Stimulated activated CD4-positive, alpha-beta T cell treated with anti-CD3 and anti-CD28 coated beads, Interleukin-2, amount 100 ng/mL, for 24 hours (primary cell): ENCODE measurements at regions not wholly inside any gene's neighbourhood (a gene's known extent, or its start where the extent isn't known, plus 50 kb on each side); places are given as distances from the start of the nearest gene placed in this dataset.

Source experiments
- DNase-seq, 2 donors: peaks; one replicate each; pipeline ENCODE4 v3.0.0-alpha.2; 2020

GRCh38 chr14:51518280-51518679 is 133.4 kb upstream of the FRMD6 start:
- DNase-seq: no peak

DNA sequence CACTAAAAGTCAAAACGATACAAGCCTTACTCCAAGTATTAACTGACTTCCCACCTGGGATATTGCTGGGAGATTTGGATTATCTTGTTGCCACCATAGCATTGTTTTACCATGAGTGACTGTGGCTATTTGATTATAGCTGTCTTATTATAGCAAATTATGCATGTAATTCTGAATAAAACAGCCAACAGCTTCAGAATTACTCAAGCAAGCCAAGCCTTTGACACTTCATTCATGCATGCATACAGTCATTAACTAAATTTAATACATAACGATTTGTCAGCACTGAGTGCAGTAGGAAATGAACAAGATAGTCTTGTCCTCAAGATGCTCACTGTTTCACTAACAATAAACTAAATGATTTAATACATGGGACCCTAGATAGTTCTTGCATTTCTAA is 133.0 kb upstream of the FRMD6 start:
- no peak for DNase-seq

GRCh38 chr14:51520087-51520486 is 131.6 kb upstream of the FRMD6 start:
- DNase-seq: no peak

GRCh38 chr14:51521764-51522163 is 129.9 kb upstream of the FRMD6 start:
- DNase-seq: no peak

- no peak for DNase-seq
These were observed 128.5 kb upstream of the FRMD6 start for GRCh38 chr14:51523243-51523642.

- no peak for DNase-seq
These were observed 126.0 kb upstream of the FRMD6 start for GRCh38 chr14:51525739-51526138.

- DNase-seq: no peak
These were observed 124.6 kb upstream of the FRMD6 start for GRCh38 chr14:51527073-51527472.

DNA sequence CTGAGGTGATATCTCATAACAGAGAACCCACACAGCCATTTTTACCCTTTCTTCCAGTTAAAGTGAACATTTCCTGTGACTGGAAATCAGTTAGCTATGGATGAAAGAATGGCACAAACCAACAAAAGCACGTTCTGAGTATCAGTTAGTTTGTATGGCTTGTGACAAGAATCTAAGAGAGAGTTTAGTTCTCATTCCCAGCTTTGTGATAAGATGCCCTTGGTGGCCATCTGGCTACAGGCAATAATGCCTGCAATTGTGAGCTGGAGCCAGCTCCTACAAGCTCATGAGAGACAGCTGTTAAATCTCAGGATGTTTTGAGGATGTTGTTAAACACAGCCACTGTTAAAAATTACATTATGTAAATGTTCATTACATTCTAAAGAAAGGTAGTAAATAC is 122.0 kb upstream of the FRMD6 start:
- DNase-seq: no peak

DNA sequence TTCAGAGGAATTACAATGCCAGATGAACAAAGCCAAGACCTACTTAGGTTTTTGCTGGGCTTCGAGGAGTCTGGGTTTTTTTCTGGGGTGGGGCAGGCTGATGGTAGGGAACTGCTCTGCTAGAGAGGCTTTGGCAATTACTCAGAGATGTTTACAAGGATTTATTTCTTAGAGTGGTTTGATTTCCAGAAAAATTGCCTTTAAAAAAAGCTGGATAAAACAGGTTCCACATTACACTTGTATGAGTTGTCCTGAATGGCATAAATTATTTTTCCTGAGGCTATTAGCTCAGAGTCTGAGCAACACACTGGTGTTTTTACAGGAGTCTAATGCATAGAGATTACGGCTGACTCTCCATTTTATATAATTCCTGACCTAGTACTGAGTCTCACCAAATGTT is 118.5 kb upstream of the FRMD6 start:
- no peak for DNase-seq

- DNase-seq: no peak
These were observed 117.7 kb upstream of the FRMD6 start for GRCh38 chr14:51533872-51534553.

DNA sequence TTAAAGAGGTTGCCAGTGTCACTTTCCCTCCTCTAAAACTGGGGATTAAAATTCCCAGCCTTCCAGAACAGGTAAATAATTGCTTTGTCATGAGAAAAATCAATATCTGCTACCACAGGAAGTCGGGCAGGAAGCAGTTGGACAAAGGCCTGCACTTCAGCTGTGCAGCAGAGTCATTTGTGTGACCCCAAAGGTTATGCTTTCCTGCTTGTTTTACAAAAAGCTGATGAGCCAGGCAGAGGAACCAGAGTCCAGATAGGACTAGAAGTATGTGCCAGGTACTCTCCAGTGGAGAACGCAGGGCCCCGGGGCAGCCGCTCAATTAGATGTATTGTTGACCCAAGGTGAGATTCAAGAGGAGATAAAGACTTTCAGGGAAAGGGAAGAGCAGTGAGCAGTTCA is 117.1 kb upstream of the FRMD6 start:
- no peak for DNase-seq

- no peak for DNase-seq
These were observed 116.2 kb upstream of the FRMD6 start for GRCh38 chr14:51535443-51536044.

GRCh38 chr14:51538973-51539372 is 112.7 kb upstream of the FRMD6 start:
- DNase-seq: no peak

DNA sequence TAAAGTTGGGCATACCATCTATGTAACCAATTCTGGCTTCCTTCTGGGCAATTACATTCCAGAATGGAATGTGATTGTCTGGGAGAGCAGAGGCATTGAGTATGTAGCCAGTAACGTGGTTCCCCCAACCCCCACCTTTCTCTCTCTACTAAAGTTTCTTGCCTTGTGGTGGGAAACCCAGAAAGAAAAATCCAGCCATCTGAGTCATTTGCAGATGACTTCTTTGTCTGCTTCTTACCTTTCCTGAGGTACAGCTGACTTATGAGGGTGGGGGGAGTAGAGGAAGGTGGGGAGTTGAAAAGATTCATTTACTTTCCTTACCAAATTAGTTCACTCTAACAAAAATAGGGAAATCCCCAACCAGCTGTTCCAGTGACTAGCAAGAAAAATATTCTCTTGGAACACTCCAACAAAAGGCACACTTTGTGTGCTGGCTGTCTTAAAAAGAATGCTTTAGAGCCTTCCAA is 112.1 kb upstream of the FRMD6 start:
- no peak for DNase-seq

DNA sequence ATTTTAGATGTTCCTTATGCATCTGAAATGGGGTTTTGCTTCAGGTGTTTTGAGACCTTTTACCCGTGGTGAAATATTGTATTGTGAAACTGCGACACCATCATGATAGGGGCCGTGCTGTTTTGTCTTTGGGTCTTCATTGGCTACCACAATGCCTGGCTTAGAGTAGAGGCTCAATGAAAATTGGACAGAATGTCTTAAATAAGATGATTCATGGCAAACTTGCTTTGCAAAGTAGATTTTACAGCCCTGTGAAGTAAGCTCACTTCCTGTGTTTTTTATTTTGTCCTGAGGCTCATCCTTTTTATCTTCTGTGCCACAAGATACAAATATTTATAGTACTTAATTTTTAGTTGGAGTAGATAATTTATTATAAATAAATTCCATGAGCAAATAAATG is 111.3 kb upstream of the FRMD6 start:
- no peak for DNase-seq

DNA sequence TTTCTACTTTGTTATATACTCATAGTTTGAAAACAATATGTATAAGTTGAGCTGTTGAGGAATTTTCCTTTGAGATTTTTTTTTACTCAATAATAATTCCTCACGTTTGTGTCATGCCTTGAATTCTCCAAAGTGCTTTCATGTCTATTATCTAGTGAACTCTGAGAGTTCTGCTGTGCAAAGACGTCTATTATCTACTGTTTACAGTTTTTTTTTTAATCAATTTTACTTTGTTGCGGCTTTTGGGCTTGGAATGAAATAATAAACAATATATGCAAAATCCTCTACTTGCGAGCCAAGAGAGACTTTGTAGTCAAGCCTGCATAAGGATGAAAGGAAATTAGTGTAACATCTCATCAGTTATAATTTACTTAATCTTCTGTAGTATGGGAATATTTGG is 107.2 kb upstream of the FRMD6 start:
- DNase-seq: no peak

- no peak for DNase-seq
These were observed 106.8 kb upstream of the FRMD6 start for GRCh38 chr14:51544901-51545300.

DNA sequence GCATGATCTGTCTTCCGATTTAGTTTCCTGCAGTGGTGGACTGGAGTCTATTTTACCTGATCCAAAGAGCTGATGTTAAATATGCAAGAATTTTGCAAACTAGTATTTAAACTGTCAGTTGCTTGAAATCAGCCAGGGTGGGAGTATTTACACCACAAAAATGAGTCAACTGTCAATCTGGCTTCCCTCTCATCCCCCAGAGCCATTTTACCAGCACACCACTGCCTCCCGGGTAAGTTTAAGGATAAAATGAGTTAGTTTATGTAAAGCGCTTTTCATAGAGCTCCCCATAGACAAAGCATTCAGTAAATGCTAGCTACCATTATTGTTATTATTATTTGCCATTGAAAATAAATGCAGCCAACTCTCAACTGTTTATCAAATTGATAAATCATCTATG is 106.3 kb upstream of the FRMD6 start:
- no peak for DNase-seq

DNA sequence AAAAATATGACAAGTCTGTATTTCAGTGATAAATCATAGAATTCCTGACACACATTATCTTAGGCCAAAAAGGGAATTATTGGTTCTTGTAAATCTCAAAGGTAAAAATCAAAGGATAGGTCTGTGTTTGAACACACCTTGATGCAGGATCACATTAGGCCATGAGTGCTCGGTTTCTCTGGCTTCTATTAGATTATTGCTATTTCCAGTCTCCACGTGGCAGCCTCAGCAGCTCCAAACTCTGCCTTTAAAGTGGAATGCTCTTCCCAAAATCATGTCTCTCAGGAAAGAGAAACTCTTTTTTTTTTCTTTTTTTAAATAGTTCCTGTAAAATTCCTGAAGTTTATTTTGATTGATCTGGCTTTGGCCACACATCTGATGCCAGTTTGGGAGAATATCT is 105.6 kb upstream of the FRMD6 start:
- DNase-seq: no peak

DNA sequence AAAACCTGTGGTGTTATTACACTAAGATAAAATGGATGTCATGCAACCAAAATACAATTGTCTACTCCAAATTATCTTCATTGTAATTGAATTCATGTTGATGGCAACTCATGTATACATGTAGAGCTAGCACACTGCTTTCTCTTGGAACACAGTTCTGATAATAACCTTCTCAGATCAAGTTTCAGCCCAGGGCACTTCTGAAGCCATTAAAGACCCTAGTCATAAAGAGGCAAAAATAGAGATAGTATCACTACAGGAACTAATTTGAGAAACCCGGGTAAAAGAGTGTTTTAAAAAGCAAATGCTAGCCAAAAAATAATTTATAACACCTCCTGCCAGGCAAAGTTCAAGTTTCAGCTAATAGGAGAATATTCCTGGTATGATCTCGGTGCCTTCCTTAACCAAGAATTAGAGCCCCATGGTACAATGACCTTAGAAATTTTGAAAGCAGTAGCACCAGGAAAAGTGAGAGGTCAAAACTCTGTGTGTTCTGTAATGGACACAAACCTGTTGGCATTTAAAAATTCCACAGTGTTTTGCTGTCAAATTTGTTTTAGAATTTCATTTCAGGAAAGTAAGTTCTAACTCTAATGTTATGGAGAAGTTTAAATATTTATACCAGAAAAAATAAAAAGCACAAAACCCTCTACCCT is 105.0 kb upstream of the FRMD6 start:
- DNase-seq: no peak

- no peak for DNase-seq
These were observed 104.5 kb upstream of the FRMD6 start for GRCh38 chr14:51547260-51547659.

DNA sequence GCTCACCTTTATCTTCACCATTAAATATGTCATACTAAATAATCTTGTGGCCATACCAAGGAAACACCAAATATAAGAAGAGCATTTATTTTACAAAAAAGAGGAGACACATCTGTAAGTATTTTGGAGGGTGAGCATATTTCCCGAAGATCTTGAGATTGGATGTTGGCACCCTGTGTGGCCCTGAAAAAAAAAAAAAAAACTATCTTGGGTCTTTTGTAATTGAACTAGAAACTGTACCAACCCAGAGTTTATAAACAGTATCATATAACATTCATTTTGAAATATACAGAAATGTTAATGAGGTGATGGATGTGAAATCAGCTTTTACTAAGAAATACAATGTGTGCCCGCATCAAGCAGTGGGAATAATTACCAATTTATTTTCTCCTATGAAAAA is 104.0 kb upstream of the FRMD6 start:
- no peak for DNase-seq

GRCh38 chr14:51548187-51548586 is 103.5 kb upstream of the FRMD6 start:
- DNase-seq: no peak

DNA sequence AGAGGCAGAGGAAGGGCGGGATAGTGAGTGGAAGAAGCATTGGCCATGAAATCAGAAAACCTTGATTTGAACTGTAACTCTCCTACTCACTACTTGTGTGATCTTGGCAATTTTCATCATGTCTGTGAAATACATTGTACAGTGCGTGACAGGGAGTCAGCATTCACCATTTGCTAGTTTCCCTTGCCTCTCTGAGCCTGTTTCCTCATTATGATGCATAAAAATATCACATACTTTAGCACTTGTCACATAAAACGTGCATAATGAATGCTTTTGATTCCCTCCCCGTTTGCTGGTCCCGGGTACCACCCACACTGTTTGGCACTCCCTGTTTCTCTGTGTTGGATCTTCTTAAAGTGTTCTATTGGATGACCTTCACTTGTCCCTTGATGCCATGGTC is 101.1 kb upstream of the FRMD6 start:
- no peak for DNase-seq

DNA sequence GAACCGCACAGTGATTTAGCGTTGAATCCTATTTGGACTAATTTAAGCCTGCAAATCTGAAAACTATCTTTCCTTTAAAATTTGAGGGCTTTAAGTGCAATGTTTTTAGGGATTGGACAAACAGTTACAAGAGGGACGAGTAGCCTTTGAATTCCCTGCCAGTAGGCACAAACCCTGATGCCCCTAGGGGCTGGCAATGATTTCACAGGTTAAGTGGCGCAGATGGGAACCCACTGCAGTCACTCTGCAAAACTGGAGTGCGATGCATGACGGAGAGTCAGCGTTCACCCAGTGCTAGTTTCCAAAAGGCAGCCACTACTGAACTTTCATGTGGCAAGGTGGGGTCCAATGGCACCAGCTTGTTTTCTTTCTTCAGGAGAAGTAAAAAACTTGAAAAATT is 99.4 kb upstream of the FRMD6 start:
- DNase-seq: no peak
